ENCODE measurements at regions not wholly inside any gene's neighbourhood (a gene's known extent, or its start where the extent isn't known, plus 50 kb on each side); places are given as distances from the start of the nearest gene placed in this dataset.
A peak's percentile ranks its signal among the peaks of the same experiment; 100 is the strongest.
"Not testable (repeated sequence)": the region's sequence is repeated elsewhere in the genome, so short reads cannot be mapped to it uniquely, and the experiment has no call there.

DNA sequence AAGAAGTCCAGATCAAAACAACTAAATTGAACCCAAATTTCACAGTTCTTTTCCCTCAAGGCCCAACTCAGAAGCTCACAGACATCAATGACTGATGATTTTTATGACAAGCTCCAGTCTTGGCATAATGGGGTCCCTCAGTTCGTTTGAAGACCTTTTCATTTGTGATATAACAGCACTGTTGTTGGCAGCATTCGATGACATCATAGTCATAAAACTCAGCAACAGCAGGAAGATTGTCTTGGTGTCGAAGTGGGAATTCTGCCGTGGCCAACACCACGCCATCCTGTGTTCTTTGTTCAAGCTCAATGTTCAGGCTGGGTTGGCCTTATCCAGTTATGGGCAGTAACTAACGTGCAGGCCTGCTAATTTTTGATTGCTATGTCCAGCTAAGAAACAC is 261.7 kb downstream of the C7orf25 start:
- no peak for DNase-seq (ENCODE audit: insufficient read length, low spot score)
- no peak for TF ChIP-seq POLR2A (IDR thresholded peaks at IDR 0.05; ENCODE audit: low read depth, low read length)
- TF ChIP-seq SPI1 (IDR thresholded peaks at IDR 0.05; ENCODE audit: low read depth, low read length), result no peak
- no peak for TF ChIP-seq TAF1 (IDR thresholded peaks at IDR 0.05; ENCODE audit: low read depth, low read length)
- no peak for TF ChIP-seq POLR2AphosphoS5 (IDR thresholded peaks at IDR 0.05; ENCODE audit: low read depth, low read length)
- TF ChIP-seq PAX5 (IDR thresholded peaks at IDR 0.05; ENCODE audit: insufficient read depth, low read length, severe bottlenecking), result no peak
- TF ChIP-seq POU2F2 (IDR thresholded peaks at IDR 0.05; ENCODE audit: low read depth, low read length), result no peak
- no peak for FAIRE-seq

DNA sequence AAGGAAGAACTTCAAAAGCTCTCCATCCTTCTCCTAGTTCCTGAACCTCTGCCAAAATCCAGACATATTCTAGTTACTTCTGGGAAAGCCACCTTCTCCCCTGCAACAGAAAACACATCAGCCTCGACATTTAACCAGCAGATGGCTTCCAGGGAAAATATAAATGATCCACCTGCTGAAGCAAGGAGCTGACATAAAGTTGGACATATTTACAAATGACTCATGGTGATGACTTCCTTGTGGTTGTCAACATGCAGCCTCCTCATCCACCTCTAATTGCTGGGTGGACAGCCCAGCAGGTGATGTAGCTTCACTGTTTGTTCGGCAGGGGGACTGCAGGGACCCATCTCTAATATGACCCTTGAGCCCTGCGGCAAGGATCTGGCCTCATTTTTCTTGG is 266.0 kb downstream of the C7orf25 start:
- DNase-seq (ENCODE audit: insufficient read length, low spot score) (no peak), FAIRE-seq (no peak)

DNA sequence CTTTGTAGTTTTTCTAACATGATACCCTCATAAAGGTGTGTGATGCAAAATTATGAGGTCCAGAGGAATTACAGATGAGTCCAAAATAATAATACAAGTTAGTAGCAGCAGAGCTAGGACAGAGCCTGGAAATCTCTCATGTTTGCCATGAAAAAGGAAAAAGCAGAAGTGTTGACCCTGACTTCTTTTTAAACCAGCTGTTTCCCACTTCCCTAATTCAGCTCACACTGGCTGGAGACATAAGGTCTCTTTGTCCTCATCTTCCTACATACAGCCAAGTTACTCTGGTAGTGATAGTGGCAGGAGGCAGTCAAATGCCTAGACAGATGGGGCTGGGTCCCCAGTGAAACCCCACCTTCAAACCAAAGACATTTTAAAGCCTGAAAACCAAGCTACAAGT is 269.2 kb downstream of the C7orf25 start:
- TF ChIP-seq PAX5 (IDR thresholded peaks at IDR 0.05; ENCODE audit: insufficient read depth, low read length, severe bottlenecking) (no peak), SPI1 (IDR thresholded peaks at IDR 0.05; ENCODE audit: low read depth, low read length) (peak; percentile 50)
- no peak for FAIRE-seq
- no peak for DNase-seq (ENCODE audit: insufficient read length, low spot score)

More for the DNA sequence above, 266.0 kb downstream of the C7orf25 start:
- TF ChIP-seq POU2F2 (IDR thresholded peaks at IDR 0.05; ENCODE audit: low read depth, low read length), result no peak
- TF ChIP-seq TAF1 (IDR thresholded peaks at IDR 0.05; ENCODE audit: low read depth, low read length), result no peak
- TF ChIP-seq POLR2A (IDR thresholded peaks at IDR 0.05; ENCODE audit: low read depth, low read length), result no peak
- no peak for TF ChIP-seq PAX5 (IDR thresholded peaks at IDR 0.05; ENCODE audit: insufficient read depth, low read length, severe bottlenecking)
- no peak for TF ChIP-seq POLR2AphosphoS5 (IDR thresholded peaks at IDR 0.05; ENCODE audit: low read depth, low read length)
- TF ChIP-seq SPI1 (IDR thresholded peaks at IDR 0.05; ENCODE audit: low read depth, low read length), result no peak

DNA sequence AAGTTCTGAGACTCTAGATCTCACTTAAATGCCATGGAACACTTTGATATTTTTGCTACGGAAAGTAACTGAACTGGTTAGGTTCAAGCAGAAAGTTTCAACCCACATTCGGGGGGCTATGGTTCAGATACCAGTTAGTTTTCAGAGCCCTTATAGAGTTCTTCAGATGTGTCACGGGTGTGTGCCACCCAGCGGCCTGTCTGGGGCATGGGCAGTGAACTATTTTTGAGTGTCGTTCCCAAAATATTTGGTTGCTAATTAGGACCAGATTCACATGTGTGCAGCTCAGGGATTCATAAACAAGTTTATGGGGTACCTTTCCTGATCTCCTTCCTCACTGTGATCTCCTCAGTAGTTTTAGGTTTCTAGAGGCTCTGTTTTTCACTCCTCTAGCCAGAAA is 271.9 kb downstream of the C7orf25 start:
- no peak for TF ChIP-seq POU2F2 (IDR thresholded peaks at IDR 0.05; ENCODE audit: low read depth, low read length)
- TF ChIP-seq TAF1 (IDR thresholded peaks at IDR 0.05; ENCODE audit: low read depth, low read length), result no peak
- TF ChIP-seq POLR2A (IDR thresholded peaks at IDR 0.05; ENCODE audit: low read depth, low read length), result no peak
- TF ChIP-seq POLR2AphosphoS5 (IDR thresholded peaks at IDR 0.05; ENCODE audit: low read depth, low read length), result no peak
- TF ChIP-seq SPI1 (IDR thresholded peaks at IDR 0.05; ENCODE audit: low read depth, low read length), result no peak
- TF ChIP-seq PAX5 (IDR thresholded peaks at IDR 0.05; ENCODE audit: insufficient read depth, low read length, severe bottlenecking), result no peak
- DNase-seq (ENCODE audit: insufficient read length, low spot score) (no peak), FAIRE-seq (no peak)

DNA sequence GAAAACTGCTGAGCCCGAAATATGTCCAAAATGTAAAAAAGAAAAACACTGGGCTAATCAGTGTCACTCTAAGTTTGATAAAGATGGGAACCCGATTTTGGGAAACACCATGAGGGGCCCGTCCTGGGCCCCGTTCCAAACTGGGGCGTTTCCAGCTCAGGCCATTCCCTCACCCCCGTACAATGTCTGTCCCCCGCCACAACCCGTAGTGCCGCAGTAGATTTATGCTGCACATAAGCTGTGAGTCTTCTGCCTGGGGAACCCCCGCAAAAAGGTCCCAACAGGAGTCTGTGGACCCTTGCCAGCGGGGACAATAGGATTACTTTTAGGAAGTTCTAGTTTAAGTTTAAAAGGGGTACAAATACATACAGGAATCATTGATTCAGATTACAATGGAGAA is 275.5 kb downstream of the C7orf25 start:
- not testable (repeated sequence) for DNase-seq (ENCODE audit: insufficient read length, low spot score); FAIRE-seq

DNA sequence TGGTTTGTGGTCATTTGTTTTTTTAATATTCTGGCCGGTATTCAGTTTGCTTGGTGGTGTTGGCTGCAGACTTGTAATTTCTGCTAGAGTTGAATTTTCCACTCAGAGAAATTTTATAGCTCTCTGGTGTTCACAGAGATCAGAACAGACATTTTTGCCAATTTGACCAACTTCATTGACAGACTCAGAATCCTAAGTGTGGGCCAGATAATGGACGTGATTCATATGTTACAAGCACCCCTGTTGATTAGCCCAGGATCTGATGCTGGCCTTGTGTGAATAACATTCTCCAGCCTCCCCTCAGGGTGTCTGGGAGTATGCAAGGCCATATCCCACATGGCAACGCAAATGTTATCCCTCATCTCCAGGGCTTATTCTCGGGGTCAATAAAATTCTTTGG is 283.8 kb downstream of the C7orf25 start:
- DNase-seq (ENCODE audit: insufficient read length, low spot score) (no peak), FAIRE-seq (no peak)
- no peak for TF ChIP-seq POLR2A (IDR thresholded peaks at IDR 0.05; ENCODE audit: low read depth, low read length)
- TF ChIP-seq POLR2AphosphoS5 (IDR thresholded peaks at IDR 0.05; ENCODE audit: low read depth, low read length), result no peak

DNA sequence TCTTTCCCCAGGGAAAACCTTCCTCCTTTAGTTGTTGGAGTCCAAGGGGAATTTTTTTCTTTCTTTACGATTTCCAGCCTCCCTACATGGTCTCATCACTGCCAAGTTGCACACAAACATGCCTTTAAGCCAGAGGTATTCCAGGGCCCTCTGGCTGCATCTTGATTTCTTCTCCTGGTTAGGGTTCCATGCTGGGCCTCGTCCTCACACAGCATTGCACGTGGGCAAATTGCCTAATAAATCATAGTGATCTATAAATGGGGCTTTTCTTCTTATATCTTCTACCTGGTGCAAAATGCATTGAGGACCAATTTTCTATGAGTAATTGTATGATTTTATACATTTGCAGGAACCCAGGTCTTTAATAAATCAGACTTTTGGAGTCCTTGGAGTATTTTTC is 284.2 kb downstream of the C7orf25 start:
- DNase-seq (ENCODE audit: insufficient read length, low spot score) (no peak), FAIRE-seq (no peak)
- no peak for TF ChIP-seq SPI1 (IDR thresholded peaks at IDR 0.05; ENCODE audit: low read depth, low read length)
- TF ChIP-seq PAX5 (IDR thresholded peaks at IDR 0.05; ENCODE audit: insufficient read depth, low read length, severe bottlenecking), result no peak
- TF ChIP-seq POU2F2 (IDR thresholded peaks at IDR 0.05; ENCODE audit: low read depth, low read length), result no peak
- TF ChIP-seq POLR2A (IDR thresholded peaks at IDR 0.05; ENCODE audit: low read depth, low read length), result no peak
- no peak for TF ChIP-seq TAF1 (IDR thresholded peaks at IDR 0.05; ENCODE audit: low read depth, low read length)
- TF ChIP-seq POLR2AphosphoS5 (IDR thresholded peaks at IDR 0.05; ENCODE audit: low read depth, low read length), result no peak

DNA sequence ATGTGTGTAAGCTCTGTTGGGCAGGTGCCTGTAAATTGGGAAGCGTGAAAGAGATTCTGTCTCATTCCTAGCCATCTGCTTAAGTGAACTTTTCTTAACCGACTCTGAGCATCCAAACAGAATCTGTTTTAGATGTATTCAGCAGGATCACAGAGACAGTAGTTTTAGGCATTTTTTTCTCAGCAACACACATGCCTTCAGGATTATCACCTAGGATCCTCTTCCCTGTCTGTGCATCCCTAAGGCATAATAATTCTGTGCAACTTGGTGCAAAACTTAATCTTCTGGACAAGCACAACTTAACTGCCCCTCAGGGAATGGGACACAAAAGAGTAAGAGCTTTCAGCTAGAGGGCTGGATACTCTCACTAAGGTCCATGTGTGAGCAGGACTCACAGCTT is 284.8 kb downstream of the C7orf25 start:
- FAIRE-seq, result no peak
- no peak for DNase-seq (ENCODE audit: insufficient read length, low spot score)
- no peak for TF ChIP-seq POLR2AphosphoS5 (IDR thresholded peaks at IDR 0.05; ENCODE audit: low read depth, low read length)
- no peak for TF ChIP-seq PAX5 (IDR thresholded peaks at IDR 0.05; ENCODE audit: insufficient read depth, low read length, severe bottlenecking)
- no peak for TF ChIP-seq TAF1 (IDR thresholded peaks at IDR 0.05; ENCODE audit: low read depth, low read length)

DNA sequence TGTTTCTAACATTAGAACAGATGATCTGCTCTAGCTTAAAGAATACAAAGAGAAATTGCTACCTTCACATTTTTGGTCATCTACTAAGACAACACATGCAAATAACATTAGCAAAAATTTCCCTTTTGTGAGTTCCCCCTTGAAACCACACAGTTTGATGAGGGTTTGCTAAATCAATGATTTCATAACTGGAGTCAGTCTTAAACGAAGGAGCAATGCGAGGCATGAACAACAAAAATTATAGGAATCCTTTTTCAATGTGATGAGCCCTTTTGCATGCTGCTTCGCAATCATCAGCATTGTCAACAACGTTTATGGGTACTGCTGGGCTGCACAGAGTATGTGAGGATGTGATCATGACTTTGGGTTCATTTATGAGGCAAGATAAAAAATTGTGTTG is 286.4 kb downstream of the C7orf25 start:
- FAIRE-seq (no peak), DNase-seq (ENCODE audit: insufficient read length, low spot score) (no peak)
- TF ChIP-seq POU2F2 (IDR thresholded peaks at IDR 0.05; ENCODE audit: low read depth, low read length), result no peak
- no peak for TF ChIP-seq POLR2A (IDR thresholded peaks at IDR 0.05; ENCODE audit: low read depth, low read length)
- TF ChIP-seq PAX5 (IDR thresholded peaks at IDR 0.05; ENCODE audit: insufficient read depth, low read length, severe bottlenecking), result no peak
- no peak for TF ChIP-seq TAF1 (IDR thresholded peaks at IDR 0.05; ENCODE audit: low read depth, low read length)
- TF ChIP-seq POLR2AphosphoS5 (IDR thresholded peaks at IDR 0.05; ENCODE audit: low read depth, low read length), result no peak
- no peak for TF ChIP-seq SPI1 (IDR thresholded peaks at IDR 0.05; ENCODE audit: low read depth, low read length)

DNA sequence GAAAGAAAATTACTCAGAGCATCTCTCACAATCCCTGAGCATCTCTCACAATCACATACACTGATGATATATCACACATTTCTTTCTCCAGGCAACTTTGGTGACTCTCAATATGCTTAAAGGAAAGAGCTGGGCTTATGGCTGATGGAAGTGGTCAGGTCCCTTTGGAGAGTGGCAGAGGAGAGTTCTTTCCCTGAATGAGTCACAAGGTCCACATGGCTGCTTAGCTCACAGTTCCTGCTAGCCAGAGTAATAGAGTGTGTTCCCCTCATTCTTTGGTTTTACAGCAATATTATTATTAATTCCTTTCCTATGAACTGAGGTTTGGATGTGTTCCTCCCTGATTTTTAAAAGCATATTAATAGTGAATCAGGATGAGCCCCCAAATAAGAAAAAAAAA is 287.4 kb downstream of the C7orf25 start:
- TF ChIP-seq PAX5 (IDR thresholded peaks at IDR 0.05; ENCODE audit: insufficient read depth, low read length, severe bottlenecking), result no peak
- no peak for TF ChIP-seq POU2F2 (IDR thresholded peaks at IDR 0.05; ENCODE audit: low read depth, low read length)
- TF ChIP-seq POLR2A (IDR thresholded peaks at IDR 0.05; ENCODE audit: low read depth, low read length), result no peak
- TF ChIP-seq POLR2AphosphoS5 (IDR thresholded peaks at IDR 0.05; ENCODE audit: low read depth, low read length), result no peak
- TF ChIP-seq TAF1 (IDR thresholded peaks at IDR 0.05; ENCODE audit: low read depth, low read length), result no peak
- no peak for TF ChIP-seq SPI1 (IDR thresholded peaks at IDR 0.05; ENCODE audit: low read depth, low read length)
- DNase-seq (ENCODE audit: insufficient read length, low spot score) (no peak), FAIRE-seq (no peak)

DNA sequence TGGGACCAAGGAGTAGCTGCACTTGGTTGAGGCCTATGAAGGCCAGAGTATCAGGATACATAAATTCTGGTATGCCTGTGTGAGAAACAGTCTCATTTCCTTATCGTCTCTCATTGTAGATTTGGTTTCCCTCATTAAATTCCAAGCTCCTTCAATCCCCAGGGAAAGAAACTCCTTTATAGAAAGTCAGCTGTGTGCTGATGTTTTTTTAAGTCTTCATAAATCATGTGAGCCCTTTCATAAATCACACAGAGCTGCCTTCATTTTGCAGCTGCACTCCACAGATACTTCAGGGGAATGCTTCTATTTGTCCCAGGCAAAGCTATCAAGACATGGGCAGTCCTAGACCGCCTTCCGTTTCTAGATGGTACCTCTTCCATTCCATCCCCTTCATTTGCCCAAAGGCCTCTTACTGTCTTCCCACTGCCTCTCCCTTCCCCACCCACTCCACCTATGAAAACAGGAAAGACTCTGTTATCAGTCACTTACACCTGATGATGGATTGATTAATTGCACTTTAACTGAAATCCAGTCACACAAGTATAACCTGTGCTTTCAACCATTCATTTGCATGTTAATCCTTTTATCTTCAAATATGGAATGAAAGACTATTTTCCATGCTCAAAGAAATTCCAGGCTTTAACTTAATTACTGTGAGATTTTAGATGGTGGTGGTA is 290.2 kb downstream of the C7orf25 start:
- TF ChIP-seq TAF1 (IDR thresholded peaks at IDR 0.05; ENCODE audit: low read depth, low read length), result no peak
- no peak for TF ChIP-seq PAX5 (IDR thresholded peaks at IDR 0.05; ENCODE audit: insufficient read depth, low read length, severe bottlenecking)
- TF ChIP-seq POLR2A (IDR thresholded peaks at IDR 0.05; ENCODE audit: low read depth, low read length), result no peak
- TF ChIP-seq SPI1 (IDR thresholded peaks at IDR 0.05; ENCODE audit: low read depth, low read length), result no peak
- TF ChIP-seq POLR2AphosphoS5 (IDR thresholded peaks at IDR 0.05; ENCODE audit: low read depth, low read length), result no peak
- TF ChIP-seq POU2F2 (IDR thresholded peaks at IDR 0.05; ENCODE audit: low read depth, low read length), result no peak
- no peak for DNase-seq (ENCODE audit: insufficient read length, low spot score)
- FAIRE-seq, result no peak
